ENCODE measurements at regions not wholly inside any gene's neighbourhood (a gene's known extent, or its start where the extent isn't known, plus 50 kb on each side); places are given as distances from the start of the nearest gene placed in this dataset.

DNA sequence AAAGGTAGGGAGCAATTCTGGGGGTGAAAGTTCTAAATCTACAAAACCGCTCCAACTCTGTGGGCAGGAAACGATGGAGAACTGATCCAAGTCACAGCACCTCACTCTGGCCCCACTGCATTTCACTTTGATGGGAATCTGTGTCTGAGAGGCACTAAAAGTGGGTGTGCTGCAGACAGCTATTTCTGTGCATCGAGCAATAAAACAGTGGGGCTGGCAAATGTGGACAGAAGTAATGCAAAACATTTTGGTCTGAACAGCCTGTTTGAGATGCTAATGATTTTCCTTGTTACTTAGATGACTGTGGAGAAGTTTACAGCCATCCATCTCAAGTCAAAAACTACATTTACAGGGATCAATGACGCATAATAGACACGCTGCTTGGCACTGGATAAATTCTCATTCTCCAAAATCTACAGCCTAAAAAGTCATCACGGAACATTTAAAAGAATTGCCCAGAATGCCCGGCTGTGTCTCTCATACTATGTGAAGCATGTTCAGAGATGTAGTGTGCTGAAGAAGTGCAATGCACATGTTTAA is 1671.6 kb upstream of the TENM3 start:
- H2AFZ ChIP-seq (ENCODE audit: low read length), result no peak overlapping the region
- no peaks in the 10 kb centered on the region for H3K9me2 ChIP-seq (replicated peaks; ENCODE audit: insufficient read depth, low read length)
- no peaks in the 10 kb centered on the region for H3K9me3 ChIP-seq (ENCODE audit: low read length)
- no peak overlapping the region for H3K4me3 ChIP-seq (ENCODE audit: low read length)
- no peak overlapping the region for H3K4me2 ChIP-seq (ENCODE audit: low read depth, low read length, poor library complexity, severe bottlenecking)
- no peaks in the 10 kb centered on the region for H3K4me1 ChIP-seq (ENCODE audit: low read length)
- no peak for DNase-seq
- H3K36me3 ChIP-seq (ENCODE audit: insufficient read depth, low read length), result no peaks in the 10 kb centered on the region
- no peak overlapping the region for H3K9ac ChIP-seq (ENCODE audit: low read length)
- H3K27ac ChIP-seq (ENCODE audit: low read length), result no peak overlapping the region
- no peaks in the 10 kb centered on the region for H3K27me3 ChIP-seq (ENCODE audit: low read length)
- no peaks in the 10 kb centered on the region for H4K20me1 ChIP-seq (ENCODE audit: insufficient read depth, low read depth, low read length)
- no peaks in the 10 kb centered on the region for H3K79me2 ChIP-seq (ENCODE audit: low read length)

- no peaks in the 10 kb centered on the region for H4K20me1 ChIP-seq (ENCODE audit: insufficient read depth, low read depth, low read length)
- H3K27me3 ChIP-seq (ENCODE audit: low read length), result no peaks in the 10 kb centered on the region
- no peak overlapping the region for H3K27ac ChIP-seq (ENCODE audit: low read length)
- DNase-seq, result peak; percentile 69
- no peaks in the 10 kb centered on the region for H3K79me2 ChIP-seq (ENCODE audit: low read length)
- no peaks in the 10 kb centered on the region for H3K9me2 ChIP-seq (replicated peaks; ENCODE audit: insufficient read depth, low read length)
- H3K9me3 ChIP-seq (ENCODE audit: low read length), result no peaks in the 10 kb centered on the region
- H3K4me1 ChIP-seq (ENCODE audit: low read length), result peaks cover 22% of the 10 kb centered on the region
- no peak overlapping the region for H3K4me3 ChIP-seq (ENCODE audit: low read length)
- no peak overlapping the region for H2AFZ ChIP-seq (ENCODE audit: low read length)
- H3K9ac ChIP-seq (ENCODE audit: low read length), result no peak overlapping the region
- peak overlapping the region; percentile 40 for H3K4me2 ChIP-seq (ENCODE audit: low read depth, low read length, poor library complexity, severe bottlenecking)
- no peaks in the 10 kb centered on the region for H3K36me3 ChIP-seq (ENCODE audit: insufficient read depth, low read length)
These were observed 1665.0 kb upstream of the TENM3 start for GRCh38 chr4:180578175-180578574.

DNA sequence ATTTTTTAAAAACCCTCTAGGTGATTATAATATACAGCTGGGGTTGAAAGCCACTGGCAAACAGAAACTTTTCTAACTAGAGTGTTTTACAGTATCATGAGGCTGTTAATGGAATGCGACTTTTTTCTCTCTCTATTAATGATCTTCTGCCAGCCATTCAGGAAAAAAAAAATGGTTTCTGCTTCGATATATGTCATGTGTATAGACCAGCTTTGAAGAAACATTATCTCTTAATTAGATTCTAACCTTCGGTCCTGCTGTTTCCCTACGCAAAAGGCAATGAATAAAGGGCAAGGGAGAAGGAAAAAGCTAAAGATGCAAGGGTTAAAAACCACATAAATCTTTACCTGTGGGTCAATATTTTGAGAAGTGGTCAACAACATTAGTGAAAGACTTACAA is 1662.1 kb upstream of the TENM3 start:
- no peaks in the 10 kb centered on the region for H4K20me1 ChIP-seq (ENCODE audit: insufficient read depth, low read depth, low read length)
- H3K27me3 ChIP-seq (ENCODE audit: low read length), result no peaks in the 10 kb centered on the region
- no peak overlapping the region for H3K4me3 ChIP-seq (ENCODE audit: low read length)
- H3K4me1 ChIP-seq (ENCODE audit: low read length), result peaks cover 22% of the 10 kb centered on the region
- no peak overlapping the region for H3K9ac ChIP-seq (ENCODE audit: low read length)
- H3K36me3 ChIP-seq (ENCODE audit: insufficient read depth, low read length), result no peaks in the 10 kb centered on the region
- no peaks in the 10 kb centered on the region for H3K9me3 ChIP-seq (ENCODE audit: low read length)
- DNase-seq, result no peak
- H3K4me2 ChIP-seq (ENCODE audit: low read depth, low read length, poor library complexity, severe bottlenecking), result no peak overlapping the region
- no peaks in the 10 kb centered on the region for H3K79me2 ChIP-seq (ENCODE audit: low read length)
- no peaks in the 10 kb centered on the region for H3K9me2 ChIP-seq (replicated peaks; ENCODE audit: insufficient read depth, low read length)
- H2AFZ ChIP-seq (ENCODE audit: low read length), result no peak overlapping the region
- H3K27ac ChIP-seq (ENCODE audit: low read length), result no peak overlapping the region

- H3K79me2 ChIP-seq (ENCODE audit: low read length), result no peaks in the 10 kb centered on the region
- H3K4me3 ChIP-seq (ENCODE audit: low read length), result no peak overlapping the region
- no peaks in the 10 kb centered on the region for H3K27me3 ChIP-seq (ENCODE audit: low read length)
- no peaks in the 10 kb centered on the region for H3K36me3 ChIP-seq (ENCODE audit: insufficient read depth, low read length)
- H3K27ac ChIP-seq (ENCODE audit: low read length), result no peak overlapping the region
- no peaks in the 10 kb centered on the region for H3K9me3 ChIP-seq (ENCODE audit: low read length)
- no peak for DNase-seq
- no peaks in the 10 kb centered on the region for H4K20me1 ChIP-seq (ENCODE audit: insufficient read depth, low read depth, low read length)
- H3K9ac ChIP-seq (ENCODE audit: low read length), result no peak overlapping the region
- H3K9me2 ChIP-seq (replicated peaks; ENCODE audit: insufficient read depth, low read length), result no peaks in the 10 kb centered on the region
- H3K4me2 ChIP-seq (ENCODE audit: low read depth, low read length, poor library complexity, severe bottlenecking), result no peak overlapping the region
- H3K4me1 ChIP-seq (ENCODE audit: low read length), result peaks cover 27% of the 10 kb centered on the region
- no peak overlapping the region for H2AFZ ChIP-seq (ENCODE audit: low read length)
These were observed 1655.8 kb upstream of the TENM3 start for GRCh38 chr4:180587379-180587778.

DNA sequence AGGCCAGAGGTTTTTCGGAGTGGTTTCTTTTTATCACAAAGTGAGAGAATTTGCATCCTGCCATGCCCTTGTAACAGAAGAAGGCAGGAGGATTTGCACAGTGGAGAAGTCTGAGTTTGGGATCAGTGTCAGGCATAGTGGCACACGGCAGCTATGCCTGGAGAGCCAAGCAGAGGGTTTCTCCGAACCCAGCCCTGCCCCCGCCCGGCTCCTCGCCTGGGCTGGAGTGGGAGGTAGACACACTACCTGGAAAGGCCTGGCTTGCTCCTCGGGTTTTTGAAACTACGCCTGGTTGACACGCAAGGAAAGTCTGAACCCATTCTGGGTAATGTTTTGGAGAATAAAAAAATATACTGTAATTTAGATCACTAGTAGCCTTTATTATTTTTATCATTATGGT is 1653.6 kb upstream of the TENM3 start:
- no peak for DNase-seq
- no peaks in the 10 kb centered on the region for H4K20me1 ChIP-seq (ENCODE audit: insufficient read depth, low read depth, low read length)
- no peaks in the 10 kb centered on the region for H3K79me2 ChIP-seq (ENCODE audit: low read length)
- peak overlapping the region; percentile 33 for H3K4me2 ChIP-seq (ENCODE audit: low read depth, low read length, poor library complexity, severe bottlenecking)
- H3K36me3 ChIP-seq (ENCODE audit: insufficient read depth, low read length), result no peaks in the 10 kb centered on the region
- H3K27ac ChIP-seq (ENCODE audit: low read length), result peak overlapping the region; percentile 66
- no peaks in the 10 kb centered on the region for H3K27me3 ChIP-seq (ENCODE audit: low read length)
- no peak overlapping the region for H3K4me3 ChIP-seq (ENCODE audit: low read length)
- H3K9me3 ChIP-seq (ENCODE audit: low read length), result no peaks in the 10 kb centered on the region
- no peaks in the 10 kb centered on the region for H3K9me2 ChIP-seq (replicated peaks; ENCODE audit: insufficient read depth, low read length)
- H3K4me1 ChIP-seq (ENCODE audit: low read length), result peaks cover 43% of the 10 kb centered on the region
- H3K9ac ChIP-seq (ENCODE audit: low read length), result no peak overlapping the region
- H2AFZ ChIP-seq (ENCODE audit: low read length), result no peak overlapping the region

GRCh38 chr4:180596888-180597483 is 1646.2 kb upstream of the TENM3 start:
- H4K20me1 ChIP-seq (ENCODE audit: insufficient read depth, low read depth, low read length), result no peaks in the 10 kb centered on the region

DNA sequence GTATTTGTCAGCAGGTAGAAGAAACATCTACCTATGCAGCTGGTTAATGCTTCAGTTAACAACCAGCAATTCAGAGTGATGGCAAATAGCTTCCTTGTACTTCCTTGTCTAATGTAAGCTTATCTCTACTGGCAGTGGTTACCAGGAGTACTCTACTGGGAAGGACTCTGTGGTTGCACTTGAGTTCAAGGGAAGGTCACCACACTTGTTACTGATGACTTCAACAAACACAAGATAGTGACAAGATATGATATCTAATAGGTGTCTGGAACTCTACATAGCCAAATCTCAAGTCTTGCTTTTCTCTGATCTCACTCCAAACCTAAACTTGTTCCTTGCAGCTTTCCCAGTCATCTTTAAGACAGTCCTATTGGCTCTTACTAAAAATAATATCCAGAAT is 1644.9 kb upstream of the TENM3 start:
- Histone ChIP-seq H3K4me3 (ENCODE audit: low read length) (no peak overlapping the region), H3K4me1 (ENCODE audit: low read length) (peaks cover 25% of the 10 kb centered on the region), H4K20me1 (ENCODE audit: insufficient read depth, low read depth, low read length) (no peaks in the 10 kb centered on the region), H3K36me3 (ENCODE audit: insufficient read depth, low read length) (no peaks in the 10 kb centered on the region), H3K79me2 (ENCODE audit: low read length) (no peaks in the 10 kb centered on the region), H3K27me3 (ENCODE audit: low read length) (no peaks in the 10 kb centered on the region), H3K9ac (ENCODE audit: low read length) (no peak overlapping the region), H3K27ac (ENCODE audit: low read length) (no peak overlapping the region), H3K9me3 (ENCODE audit: low read length) (no peaks in the 10 kb centered on the region), H3K9me2 (replicated peaks; ENCODE audit: insufficient read depth, low read length) (no peaks in the 10 kb centered on the region), H2AFZ (ENCODE audit: low read length) (no peak overlapping the region), H3K4me2 (ENCODE audit: low read depth, low read length, poor library complexity, severe bottlenecking) (no peak overlapping the region)
- no peak for DNase-seq

More at GRCh38 chr4:180596888-180597483, 1646.2 kb upstream of the TENM3 start:
- H3K4me1 ChIP-seq (ENCODE audit: low read length), result peaks cover 33% of the 10 kb centered on the region
- no peaks in the 10 kb centered on the region for H3K79me2 ChIP-seq (ENCODE audit: low read length)
- H3K4me3 ChIP-seq (ENCODE audit: low read length), result no peak overlapping the region
- H3K27me3 ChIP-seq (ENCODE audit: low read length), result no peaks in the 10 kb centered on the region
- no peaks in the 10 kb centered on the region for H3K9me3 ChIP-seq (ENCODE audit: low read length)
- H3K36me3 ChIP-seq (ENCODE audit: insufficient read depth, low read length), result no peaks in the 10 kb centered on the region
- no peak overlapping the region for H3K4me2 ChIP-seq (ENCODE audit: low read depth, low read length, poor library complexity, severe bottlenecking)
- no peak overlapping the region for H3K27ac ChIP-seq (ENCODE audit: low read length)
- H2AFZ ChIP-seq (ENCODE audit: low read length), result no peak overlapping the region
- H3K9ac ChIP-seq (ENCODE audit: low read length), result no peak overlapping the region
- DNase-seq, result no peak
- H3K9me2 ChIP-seq (replicated peaks; ENCODE audit: insufficient read depth, low read length), result no peaks in the 10 kb centered on the region

DNA sequence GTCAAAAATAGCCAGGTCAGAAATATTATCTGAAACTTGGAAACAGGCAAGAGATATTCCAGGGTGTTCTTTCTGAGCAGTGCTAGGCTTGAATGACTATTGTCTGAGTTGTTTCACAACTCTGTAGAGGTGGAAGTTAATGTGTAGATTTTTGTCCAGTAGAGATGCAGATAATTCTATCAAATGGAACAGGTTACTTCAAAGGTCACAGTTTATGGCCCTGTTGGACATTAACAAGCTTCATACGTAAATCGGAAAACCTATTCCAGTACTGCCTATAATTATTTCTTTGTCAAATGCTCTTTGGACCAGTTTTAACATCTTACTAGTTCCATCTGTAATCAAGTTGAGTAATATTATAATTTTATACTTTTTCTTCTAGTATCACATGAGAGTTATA is 1639.4 kb upstream of the TENM3 start:
- H3K27me3 ChIP-seq (ENCODE audit: low read length), result no peaks in the 10 kb centered on the region
- no peak overlapping the region for H2AFZ ChIP-seq (ENCODE audit: low read length)
- no peaks in the 10 kb centered on the region for H4K20me1 ChIP-seq (ENCODE audit: insufficient read depth, low read depth, low read length)
- no peaks in the 10 kb centered on the region for H3K79me2 ChIP-seq (ENCODE audit: low read length)
- no peak overlapping the region for H3K4me2 ChIP-seq (ENCODE audit: low read depth, low read length, poor library complexity, severe bottlenecking)
- DNase-seq, result no peak
- no peak overlapping the region for H3K9ac ChIP-seq (ENCODE audit: low read length)
- no peaks in the 10 kb centered on the region for H3K9me2 ChIP-seq (replicated peaks; ENCODE audit: insufficient read depth, low read length)
- no peaks in the 10 kb centered on the region for H3K9me3 ChIP-seq (ENCODE audit: low read length)
- H3K4me1 ChIP-seq (ENCODE audit: low read length), result no peaks in the 10 kb centered on the region
- no peak overlapping the region for H3K27ac ChIP-seq (ENCODE audit: low read length)
- no peaks in the 10 kb centered on the region for H3K36me3 ChIP-seq (ENCODE audit: insufficient read depth, low read length)
- H3K4me3 ChIP-seq (ENCODE audit: low read length), result no peak overlapping the region
